ENCODE measurements at regions not wholly inside any gene's neighbourhood (a gene's known extent, or its start where the extent isn't known, plus 50 kb on each side); places are given as distances from the start of the nearest gene placed in this dataset.

- Histone ChIP-seq H3K36me3 (ENCODE audit: insufficient read depth) (no peaks in the 10 kb centered on the region), H3K27ac (ENCODE audit: low read depth) (no peak overlapping the region), H3K27me3 (ENCODE audit: insufficient read depth) (no peaks in the 10 kb centered on the region), H3K4me1 (ENCODE audit: insufficient read depth) (no peaks in the 10 kb centered on the region), H3K4me3 (no peak overlapping the region), H3K4me2 (no peak overlapping the region), H4K20me1 (replicated peaks; ENCODE audit: insufficient read depth) (no peaks in the 10 kb centered on the region), H3K9me2 (ENCODE audit: insufficient read depth) (no peaks in the 10 kb centered on the region), H3K79me2 (replicated peaks; ENCODE audit: insufficient read depth) (no peaks in the 10 kb centered on the region), H2AFZ (no peak overlapping the region), H3F3A (replicated peaks; ENCODE audit: low read depth) (no peaks in the 10 kb centered on the region)
- ATAC-seq = no peak
- Mint-ChIP-seq H3K9me3 (peaks cover 3% of the 10 kb centered on the region; the same call in 1 of the 3 replicates), H3K4me3 (no peak overlapping the region), H3K4me1 (no peaks in the 10 kb centered on the region), H3K27me3 (ENCODE audit: insufficient read depth, low read depth, poor library complexity) (no peaks in the 10 kb centered on the region), H3K36me3 (ENCODE audit: low read depth) (no peaks in the 10 kb centered on the region), H3K27ac (no peak overlapping the region)
- no peak for DNase-seq (ENCODE audit: low spot score)
- TF ChIP-seq ZNF331 (CRISPR knock-in tag; IDR thresholded peaks at IDR 0.05; ENCODE audit: low read depth) (no peak), EZH2phosphoT487 (IDR thresholded peaks at IDR 0.05; ENCODE audit: unreplicated experiment) (no peak), ETS1 (IDR thresholded peaks at IDR 0.05) (no peak), EZH2 (IDR thresholded peaks at IDR 0.05; ENCODE audit: low read depth, unreplicated experiment) (no peak)
These were observed 2283.7 kb downstream of the NCAM2 start for GRCh38 chr21:23281917-23282316.

GRCh38 chr21:23249760-23250159 is 2251.6 kb downstream of the NCAM2 start:
- Mint-ChIP-seq H3K4me3 (no peak overlapping the region), H3K27me3 (ENCODE audit: insufficient read depth, low read depth, poor library complexity) (no peaks in the 10 kb centered on the region), H3K9me3 (no peaks in the 10 kb centered on the region), H3K27ac (no peak overlapping the region), H3K4me1 (peaks cover 20% of the 10 kb centered on the region), H3K36me3 (ENCODE audit: low read depth) (no peaks in the 10 kb centered on the region)
- no peaks in the 10 kb centered on the region for H3F3A ChIP-seq (replicated peaks; ENCODE audit: low read depth)
- H3K4me2 ChIP-seq = no peak overlapping the region
- TF ChIP-seq CTCF (conservative IDR thresholded peaks at IDR 0.05; ENCODE audit: low read depth in 2 of 2) = no peak
- DNase-seq (ENCODE audit: low spot score) = no peak
- H3K4me1 ChIP-seq (ENCODE audit: insufficient read depth) = peaks cover 16% of the 10 kb centered on the region; the same call in 1 of the 2 replicates
- H3K36me3 ChIP-seq (ENCODE audit: insufficient read depth) = no peaks in the 10 kb centered on the region
- no peak overlapping the region for H2AFZ ChIP-seq
- H4K20me1 ChIP-seq (replicated peaks; ENCODE audit: insufficient read depth) = no peaks in the 10 kb centered on the region
- no peaks in the 10 kb centered on the region for H3K9me2 ChIP-seq (ENCODE audit: insufficient read depth)
- no peaks in the 10 kb centered on the region for H3K27me3 ChIP-seq (ENCODE audit: insufficient read depth)
- no peak for ATAC-seq
- H3K4me3 ChIP-seq = no peak overlapping the region
- H3K79me2 ChIP-seq (replicated peaks; ENCODE audit: insufficient read depth) = no peaks in the 10 kb centered on the region
- H3K27ac ChIP-seq (ENCODE audit: low read depth) = no peak overlapping the region

- H3K4me3 Mint-ChIP-seq = no peak overlapping the region
- DNase-seq (ENCODE audit: low spot score) (peak; percentile 12), ATAC-seq (no peak)
- no peaks in the 10 kb centered on the region for H3K27me3 Mint-ChIP-seq (ENCODE audit: insufficient read depth, low read depth, poor library complexity)
- no peaks in the 10 kb centered on the region for H3K9me3 Mint-ChIP-seq
- no peaks in the 10 kb centered on the region for H3K27me3 ChIP-seq (ENCODE audit: insufficient read depth)
- H3K9me2 ChIP-seq (ENCODE audit: insufficient read depth) = no peaks in the 10 kb centered on the region
- no peaks in the 10 kb centered on the region for H4K20me1 ChIP-seq (replicated peaks; ENCODE audit: insufficient read depth)
- H3K4me1 ChIP-seq (ENCODE audit: insufficient read depth) = peaks cover 16% of the 10 kb centered on the region; the same call in 1 of the 2 replicates
- H3K27ac ChIP-seq (ENCODE audit: low read depth) = no peak overlapping the region
- H3F3A ChIP-seq (replicated peaks; ENCODE audit: low read depth) = no peaks in the 10 kb centered on the region
- no peaks in the 10 kb centered on the region for H3K79me2 ChIP-seq (replicated peaks; ENCODE audit: insufficient read depth)
- H3K4me3 ChIP-seq = no peak overlapping the region
- H2AFZ ChIP-seq = peak overlapping the region; percentile 77
- no peak overlapping the region for H3K4me2 ChIP-seq
- H3K27ac Mint-ChIP-seq = peak overlapping the region; percentile 4; the same call in 1 of the 2 replicates
- H3K4me1 Mint-ChIP-seq = peaks cover 20% of the 10 kb centered on the region
- no peaks in the 10 kb centered on the region for H3K36me3 Mint-ChIP-seq (ENCODE audit: low read depth)
- H3K36me3 ChIP-seq (ENCODE audit: insufficient read depth) = no peaks in the 10 kb centered on the region
- no peak for TF ChIP-seq EZH2 (IDR thresholded peaks at IDR 0.05; ENCODE audit: low read depth, unreplicated experiment)
- no peak for TF ChIP-seq ZNF114 (CRISPR knock-in tag; IDR thresholded peaks at IDR 0.05)
- TF ChIP-seq ZNF462 (CRISPR knock-in tag; IDR thresholded peaks at IDR 0.05) = no peak
- no peak for TF ChIP-seq STAT1 (IDR thresholded peaks at IDR 0.05; ENCODE audit: unreplicated experiment)
These were observed 2249.1 kb downstream of the NCAM2 start for GRCh38 chr21:23247334-23247733.

Measured in GM23338 (cell line).